Astrocyte of the spinal cord (primary cell): ENCODE measurements at regions not wholly inside any gene's neighbourhood (a gene's known extent, or its start where the extent isn't known, plus 50 kb on each side); places are given as distances from the start of the nearest gene placed in this dataset.

Experiments
- DNase-seq: peaks from one replicate; pipeline ENCODE4 v3.0.0; 2011; ENCODE audit warnings: low read depth, low spot score
- H3K4me3 ChIP-seq: 2 replicates; pipeline ENCODE4 v1.5.1; 2011; ENCODE audit warnings: low read depth, mild to moderate bottlenecking, low read length, moderate library complexity
- in situ Hi-C: cut with HindIII; loops from 2 replicates; pipeline ENCODE4 v1.10.0; 2017; ENCODE audit warnings: low sequenced_read_pairs
- TF ChIP-seq, protein P1 (sequence below): IDR thresholded peaks from 2 replicates; pipeline ENCODE4 v1.5.1; 2012; ENCODE audit warnings: low read depth, mild to moderate bottlenecking, low read length, inconsistent platforms

DNA sequence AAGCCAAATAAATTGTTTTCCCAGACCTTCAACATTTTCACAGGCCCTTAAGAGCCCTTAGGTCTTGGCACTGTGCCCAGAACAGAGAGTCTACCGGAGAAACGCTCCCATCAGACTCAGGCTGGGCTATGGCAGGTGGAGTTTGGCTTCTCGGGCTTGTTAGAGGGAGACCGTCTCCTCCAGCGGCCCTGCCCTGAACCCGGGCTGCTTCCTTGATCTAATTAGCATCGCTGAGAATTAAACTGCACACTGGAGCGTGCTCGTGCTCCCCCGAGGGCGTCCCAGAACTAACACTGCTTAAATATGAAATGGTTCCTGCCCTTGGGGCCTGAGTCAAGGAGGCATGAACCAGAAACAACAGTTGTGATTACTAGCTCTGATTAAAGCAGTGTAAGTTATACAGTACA, 634.4 kb downstream of the MATN1 start:
- TF ChIP-seq, protein P1, sequence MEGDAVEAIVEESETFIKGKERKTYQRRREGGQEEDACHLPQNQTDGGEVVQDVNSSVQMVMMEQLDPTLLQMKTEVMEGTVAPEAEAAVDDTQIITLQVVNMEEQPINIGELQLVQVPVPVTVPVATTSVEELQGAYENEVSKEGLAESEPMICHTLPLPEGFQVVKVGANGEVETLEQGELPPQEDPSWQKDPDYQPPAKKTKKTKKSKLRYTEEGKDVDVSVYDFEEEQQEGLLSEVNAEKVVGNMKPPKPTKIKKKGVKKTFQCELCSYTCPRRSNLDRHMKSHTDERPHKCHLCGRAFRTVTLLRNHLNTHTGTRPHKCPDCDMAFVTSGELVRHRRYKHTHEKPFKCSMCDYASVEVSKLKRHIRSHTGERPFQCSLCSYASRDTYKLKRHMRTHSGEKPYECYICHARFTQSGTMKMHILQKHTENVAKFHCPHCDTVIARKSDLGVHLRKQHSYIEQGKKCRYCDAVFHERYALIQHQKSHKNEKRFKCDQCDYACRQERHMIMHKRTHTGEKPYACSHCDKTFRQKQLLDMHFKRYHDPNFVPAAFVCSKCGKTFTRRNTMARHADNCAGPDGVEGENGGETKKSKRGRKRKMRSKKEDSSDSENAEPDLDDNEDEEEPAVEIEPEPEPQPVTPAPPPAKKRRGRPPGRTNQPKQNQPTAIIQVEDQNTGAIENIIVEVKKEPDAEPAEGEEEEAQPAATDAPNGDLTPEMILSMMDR, result no peak
- in situ Hi-C loops, result no loop called here
- H3K4me3 ChIP-seq, result no peak overlapping the region
- DNase-seq, result no peak

DNA sequence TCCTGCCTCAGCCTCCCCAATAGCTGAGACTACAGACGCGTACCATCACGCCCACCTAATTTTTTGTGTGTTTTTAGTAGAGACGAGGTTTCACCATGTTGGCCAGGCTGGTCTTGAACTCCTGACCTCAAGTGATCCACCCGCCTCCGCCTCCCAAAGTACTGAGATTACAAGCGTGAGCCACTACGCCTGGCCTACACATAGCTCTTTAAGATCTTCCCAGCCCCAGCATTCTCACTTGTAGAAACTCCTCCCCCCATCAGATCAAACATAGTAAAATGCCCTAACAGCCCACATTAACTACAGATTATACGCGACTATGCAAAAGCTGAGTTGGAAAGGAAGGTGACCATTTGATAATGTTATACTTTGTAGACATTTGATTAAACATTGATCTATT, 634.8 kb downstream of the MATN1 start:
- TF ChIP-seq, protein P1, result no peak
- no peak for DNase-seq
- in situ Hi-C loops, result no loop called here

DNA sequence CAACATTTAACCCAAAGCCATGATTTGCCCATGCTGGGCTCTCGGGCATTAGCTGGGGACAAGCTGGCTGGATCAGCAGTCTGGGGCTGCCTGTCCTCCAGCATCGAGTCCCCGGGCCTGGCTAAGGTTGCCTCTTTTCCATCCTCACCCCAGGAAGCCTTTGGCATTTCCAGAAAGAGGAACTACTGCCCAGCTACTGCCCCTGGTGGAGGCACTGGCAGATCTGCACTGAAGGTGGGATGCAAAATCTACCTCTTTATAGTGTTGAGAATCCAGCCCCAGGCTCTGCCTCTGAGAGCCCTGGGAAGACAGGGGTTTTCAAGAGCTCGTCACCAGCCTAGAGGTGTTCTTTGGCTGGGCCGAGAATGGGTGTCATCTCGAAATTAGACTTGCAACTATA, 635.9 kb downstream of the MATN1 start:
- in situ Hi-C loops, result no loop called here
- no peak for DNase-seq

More for the DNA sequence above, 634.8 kb downstream of the MATN1 start:
- H3K4me3 ChIP-seq, result no peak overlapping the region

DNA sequence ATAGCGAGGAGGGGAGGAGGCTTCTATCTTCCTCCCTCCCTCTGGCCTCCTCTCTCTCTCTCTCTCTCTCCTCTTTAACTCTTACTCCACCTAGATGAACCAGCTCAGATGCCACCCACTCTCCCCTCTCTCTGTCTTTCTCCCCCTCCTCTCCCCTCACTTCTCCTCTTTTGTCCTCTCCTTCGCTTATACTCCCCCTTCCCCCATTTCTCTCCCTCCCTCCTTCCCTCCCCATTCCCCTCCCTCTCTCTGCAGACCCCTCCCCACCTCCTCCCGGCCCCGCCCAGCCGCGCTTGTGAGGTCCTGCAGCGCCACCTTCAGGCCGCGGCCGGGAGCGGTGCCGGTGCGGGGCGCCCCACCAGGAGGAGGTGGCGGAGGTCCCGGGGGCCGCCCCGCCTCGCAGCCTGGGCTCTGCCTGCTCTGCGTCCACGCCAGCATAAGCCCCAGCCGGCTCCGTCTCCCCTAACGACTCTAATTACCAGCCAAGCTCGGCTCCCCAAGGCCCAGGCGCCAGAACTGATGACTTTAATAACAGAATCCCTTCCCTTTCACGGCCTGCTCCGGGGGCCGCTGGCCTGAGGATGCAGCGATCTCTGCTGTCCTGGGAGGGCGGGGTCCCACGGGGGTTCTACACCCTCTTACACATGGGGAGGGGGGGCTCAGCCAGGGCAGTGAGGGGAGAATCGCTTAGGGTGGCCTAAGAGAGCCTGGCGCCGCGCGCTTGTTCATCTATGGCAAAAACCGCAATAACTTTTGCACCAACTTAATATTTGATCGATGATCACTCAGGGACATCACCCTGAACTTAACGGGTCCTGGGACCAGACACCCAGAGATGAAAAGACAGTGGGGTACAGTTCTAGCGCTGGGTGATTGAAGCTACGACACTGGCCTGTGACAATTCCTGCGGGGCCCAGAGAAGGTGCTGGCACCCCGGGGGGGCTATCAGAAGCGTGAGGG, 637.3 kb downstream of the MATN1 start:
- TF ChIP-seq, protein P1, result peak; percentile 69
- in situ Hi-C loops, result no loop called here
- H3K4me3 ChIP-seq, result no peak overlapping the region
- DNase-seq, result peak; percentile 74

More for the DNA sequence above, 635.9 kb downstream of the MATN1 start:
- no peak overlapping the region for H3K4me3 ChIP-seq
- TF ChIP-seq, protein P1, result peak; percentile 48

DNA sequence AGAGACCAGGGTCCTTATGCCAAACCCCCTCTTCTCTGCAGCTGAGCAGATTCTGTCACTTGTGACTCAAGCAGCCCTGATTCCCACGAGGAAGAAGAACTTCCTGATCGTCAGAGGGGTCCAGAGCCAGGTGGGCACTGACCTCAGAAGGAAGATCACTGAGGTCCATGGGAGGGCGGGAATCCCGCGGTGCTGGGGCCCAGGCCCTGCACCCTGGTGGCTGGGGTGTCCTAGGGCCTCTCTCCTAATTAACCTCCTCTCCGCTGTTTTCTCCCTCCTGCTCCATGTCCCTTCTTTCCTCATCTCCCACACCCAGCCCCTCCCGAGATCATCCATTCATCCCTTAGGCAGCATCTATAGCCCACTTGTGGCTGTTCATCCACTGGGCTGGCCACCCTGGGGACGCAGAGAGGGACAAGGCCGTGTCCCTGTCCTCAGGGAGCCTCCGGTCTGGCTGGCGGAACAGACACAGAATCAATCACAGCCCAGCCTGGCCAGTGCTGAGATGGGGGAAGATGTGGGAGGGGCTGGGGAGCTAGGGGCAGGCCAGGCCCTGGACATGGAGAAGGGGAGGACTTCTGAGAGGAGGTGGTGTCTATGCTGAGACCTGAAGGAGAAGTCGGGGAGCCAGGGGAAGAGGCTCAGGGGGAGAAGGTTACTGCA, 638.3 kb downstream of the MATN1 start:
- TF ChIP-seq, protein P1, result no peak
- DNase-seq, result no peak
- in situ Hi-C loops, result no loop called here
- no peak overlapping the region for H3K4me3 ChIP-seq

DNA sequence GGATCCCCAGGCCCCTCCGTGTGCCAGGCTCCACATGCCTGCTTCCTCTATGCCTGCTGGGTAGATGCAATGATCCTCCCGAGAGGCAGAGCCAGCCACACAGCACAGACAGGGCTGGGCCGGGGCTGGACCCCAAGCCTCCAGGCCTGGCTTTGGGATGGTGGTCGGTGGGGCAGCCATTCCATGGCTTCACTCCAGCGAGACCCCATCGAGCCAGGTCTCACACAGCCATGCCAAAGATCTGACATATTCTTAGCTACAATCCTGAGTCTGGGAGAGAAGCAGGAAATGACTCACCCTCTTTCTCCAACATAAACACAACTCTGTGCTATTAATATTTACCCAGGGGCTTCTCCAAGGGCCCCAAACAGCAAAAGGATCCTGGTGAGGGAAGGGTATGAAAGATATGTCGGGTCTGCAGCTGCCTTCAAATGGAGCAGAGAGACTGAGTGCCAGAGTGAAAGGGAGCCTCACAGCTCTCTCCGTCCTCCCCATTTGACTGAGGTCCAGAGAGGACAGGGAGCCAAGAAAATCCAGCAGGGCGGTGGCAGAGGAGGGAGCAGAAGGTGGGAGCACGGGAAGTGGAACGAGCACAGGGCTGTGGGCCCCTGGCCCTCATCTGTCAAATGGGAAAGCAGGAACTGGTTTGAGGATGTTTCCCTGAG, 639.5 kb downstream of the MATN1 start:
- in situ Hi-C loops, result no loop called here
- TF ChIP-seq, protein P1, result no peak
- no peak overlapping the region for H3K4me3 ChIP-seq
- DNase-seq, result peak; percentile 86
